ENCODE measurements at regions not wholly inside any gene's neighbourhood (a gene's known extent, or its start where the extent isn't known, plus 50 kb on each side); places are given as distances from the start of the nearest gene placed in this dataset.

DNA sequence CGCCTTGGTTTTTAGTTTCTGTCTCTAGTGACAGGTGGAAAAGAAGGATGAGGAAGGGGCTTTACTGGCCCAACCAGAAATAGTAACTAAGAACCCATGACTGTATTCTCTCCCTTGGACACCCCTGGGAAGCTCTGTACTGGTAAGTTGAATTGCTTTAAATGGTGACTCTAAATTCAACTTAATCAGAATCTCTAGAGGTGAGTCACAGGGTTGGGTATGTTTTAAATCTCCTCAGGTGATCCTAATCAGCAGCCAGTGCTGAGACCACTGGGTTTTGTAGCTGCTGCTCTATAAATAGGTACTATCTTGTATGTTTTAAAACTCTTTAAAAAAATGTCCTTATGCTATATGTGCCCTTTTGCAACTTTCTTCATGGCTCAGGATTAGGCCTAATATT lies 314.0 kb upstream of the ECI2 start:
- Histone ChIP-seq H3K27ac (ENCODE audit: low read length) (no peak overlapping the region), H2AFZ (ENCODE audit: low read length) (no peak overlapping the region), H3K9ac (ENCODE audit: low read length) (no peak overlapping the region), H3K79me2 (ENCODE audit: low read length) (no peaks in the 10 kb centered on the region), H3K4me3 (ENCODE audit: low read length) (no peak overlapping the region), H3K4me2 (ENCODE audit: low read depth, low read length, poor library complexity, severe bottlenecking) (no peak overlapping the region), H3K27me3 (ENCODE audit: low read length) (no peaks in the 10 kb centered on the region), H3K36me3 (ENCODE audit: insufficient read depth, low read length) (no peaks in the 10 kb centered on the region), H3K9me2 (replicated peaks; ENCODE audit: insufficient read depth, low read length) (no peaks in the 10 kb centered on the region), H4K20me1 (ENCODE audit: insufficient read depth, low read depth, low read length) (no peaks in the 10 kb centered on the region), H3K9me3 (ENCODE audit: low read length) (no peaks in the 10 kb centered on the region), H3K4me1 (ENCODE audit: low read length) (no peaks in the 10 kb centered on the region)
- DNase-seq, result no peak

DNA sequence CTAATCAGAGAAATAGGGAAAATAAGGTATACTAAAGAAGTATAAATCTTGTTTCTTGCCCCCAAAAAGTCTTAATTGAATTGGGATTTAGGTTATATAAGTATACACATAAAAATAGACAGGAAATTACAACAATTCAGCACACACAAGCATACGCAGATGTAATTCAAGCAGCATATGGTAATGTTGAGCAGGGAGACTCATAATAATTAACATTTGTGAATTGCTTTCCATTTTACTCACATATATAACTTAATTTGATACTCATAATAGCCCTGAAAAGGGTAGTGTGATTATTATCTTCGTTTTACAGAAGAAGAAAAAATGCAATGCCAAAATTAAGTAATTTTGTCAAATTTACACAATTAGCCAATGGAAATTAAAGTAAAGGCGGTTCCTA lies 313.5 kb upstream of the ECI2 start:
- Histone ChIP-seq H3K4me2 (ENCODE audit: low read depth, low read length, poor library complexity, severe bottlenecking) (no peak overlapping the region), H3K9me3 (ENCODE audit: low read length) (no peaks in the 10 kb centered on the region), H3K4me1 (ENCODE audit: low read length) (no peaks in the 10 kb centered on the region), H2AFZ (ENCODE audit: low read length) (no peak overlapping the region), H3K79me2 (ENCODE audit: low read length) (no peaks in the 10 kb centered on the region), H3K36me3 (ENCODE audit: insufficient read depth, low read length) (no peaks in the 10 kb centered on the region), H3K27me3 (ENCODE audit: low read length) (no peaks in the 10 kb centered on the region), H4K20me1 (ENCODE audit: insufficient read depth, low read depth, low read length) (no peaks in the 10 kb centered on the region), H3K27ac (ENCODE audit: low read length) (no peak overlapping the region), H3K9ac (ENCODE audit: low read length) (no peak overlapping the region), H3K9me2 (replicated peaks; ENCODE audit: insufficient read depth, low read length) (no peaks in the 10 kb centered on the region), H3K4me3 (ENCODE audit: low read length) (no peak overlapping the region)
- no peak for DNase-seq

DNA sequence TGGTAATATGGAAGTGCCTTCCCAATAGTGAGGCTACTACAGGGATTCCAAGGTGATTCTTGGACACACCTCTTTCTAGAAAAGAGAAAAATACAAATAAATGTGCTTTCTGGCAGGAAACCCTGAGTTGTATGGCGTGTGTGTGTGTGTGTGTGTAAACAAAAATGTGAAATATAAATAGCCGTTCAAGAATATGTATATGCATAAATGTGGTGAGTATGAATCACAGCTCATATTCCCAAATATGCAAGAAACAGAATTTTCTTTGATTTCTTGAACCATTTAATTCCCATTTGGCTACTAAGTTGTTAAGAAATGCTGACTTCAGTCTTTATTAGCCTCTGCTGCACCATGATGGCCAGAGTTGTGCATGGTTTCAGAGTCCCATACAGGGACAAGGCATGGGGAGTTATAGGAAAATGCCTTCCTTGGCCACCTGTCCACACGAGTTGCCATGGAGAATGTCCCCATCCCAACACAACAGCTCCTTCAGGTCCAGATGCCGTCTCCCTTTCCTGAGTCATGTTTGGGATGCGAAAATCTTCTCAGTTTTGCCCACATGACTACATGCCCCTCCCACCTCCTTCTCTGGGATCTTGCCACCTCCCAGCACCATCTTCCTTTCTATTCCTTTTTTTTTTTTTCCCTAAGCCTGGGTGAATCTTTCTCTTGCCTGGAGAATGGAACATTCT lies 312.4 kb upstream of the ECI2 start:
- Histone ChIP-seq H3K4me3 (ENCODE audit: low read length) (no peak overlapping the region), H3K4me2 (ENCODE audit: low read depth, low read length, poor library complexity, severe bottlenecking) (no peak overlapping the region), H3K9ac (ENCODE audit: low read length) (no peak overlapping the region), H2AFZ (ENCODE audit: low read length) (no peak overlapping the region), H3K27ac (ENCODE audit: low read length) (no peak overlapping the region), H3K79me2 (ENCODE audit: low read length) (no peaks in the 10 kb centered on the region), H3K27me3 (ENCODE audit: low read length) (no peaks in the 10 kb centered on the region), H3K36me3 (ENCODE audit: insufficient read depth, low read length) (no peaks in the 10 kb centered on the region), H4K20me1 (ENCODE audit: insufficient read depth, low read depth, low read length) (no peaks in the 10 kb centered on the region), H3K9me3 (ENCODE audit: low read length) (no peaks in the 10 kb centered on the region), H3K9me2 (replicated peaks; ENCODE audit: insufficient read depth, low read length) (no peaks in the 10 kb centered on the region), H3K4me1 (ENCODE audit: low read length) (no peaks in the 10 kb centered on the region)
- DNase-seq, result no peak

DNA sequence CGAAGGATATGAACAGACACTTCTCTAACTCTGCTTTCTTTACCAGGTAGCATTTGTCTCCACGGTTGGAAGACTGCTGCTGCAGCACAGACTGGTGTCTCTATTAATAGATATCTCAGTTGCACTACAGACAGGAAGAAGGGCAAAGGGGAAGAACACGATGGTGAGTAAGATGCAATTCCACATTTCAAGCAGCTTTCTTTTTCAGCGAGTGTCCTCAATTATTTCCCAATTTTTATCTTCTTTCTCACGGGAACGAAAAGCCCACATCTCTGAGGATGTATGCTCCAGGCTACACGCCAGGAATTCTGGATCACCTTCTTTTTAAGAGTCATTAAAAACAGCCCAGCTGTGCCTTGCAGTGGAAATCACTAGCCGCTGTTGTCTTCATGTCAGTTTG lies 311.6 kb upstream of the ECI2 start:
- no peak overlapping the region for H3K27ac ChIP-seq (ENCODE audit: low read length)
- H3K79me2 ChIP-seq (ENCODE audit: low read length), result no peaks in the 10 kb centered on the region
- H2AFZ ChIP-seq (ENCODE audit: low read length), result no peak overlapping the region
- H3K4me3 ChIP-seq (ENCODE audit: low read length), result no peak overlapping the region
- H3K36me3 ChIP-seq (ENCODE audit: insufficient read depth, low read length), result no peaks in the 10 kb centered on the region
- no peaks in the 10 kb centered on the region for H3K9me2 ChIP-seq (replicated peaks; ENCODE audit: insufficient read depth, low read length)
- no peak overlapping the region for H3K9ac ChIP-seq (ENCODE audit: low read length)
- no peaks in the 10 kb centered on the region for H3K9me3 ChIP-seq (ENCODE audit: low read length)
- no peaks in the 10 kb centered on the region for H3K4me1 ChIP-seq (ENCODE audit: low read length)
- no peaks in the 10 kb centered on the region for H3K27me3 ChIP-seq (ENCODE audit: low read length)
- no peak overlapping the region for H3K4me2 ChIP-seq (ENCODE audit: low read depth, low read length, poor library complexity, severe bottlenecking)
- no peaks in the 10 kb centered on the region for H4K20me1 ChIP-seq (ENCODE audit: insufficient read depth, low read depth, low read length)
- no peak for DNase-seq

- no peaks in the 10 kb centered on the region for H3K4me1 ChIP-seq (ENCODE audit: low read length)
- no peak overlapping the region for H2AFZ ChIP-seq (ENCODE audit: low read length)
- H3K79me2 ChIP-seq (ENCODE audit: low read length), result no peaks in the 10 kb centered on the region
- 0 out of 2 replicates have a peak, but pooled peaks cover 2% of the 10 kb centered on the region for H3K27me3 ChIP-seq (ENCODE audit: low read length)
- no peaks in the 10 kb centered on the region for H4K20me1 ChIP-seq (ENCODE audit: insufficient read depth, low read depth, low read length)
- no peaks in the 10 kb centered on the region for H3K9me2 ChIP-seq (replicated peaks; ENCODE audit: insufficient read depth, low read length)
- H3K4me3 ChIP-seq (ENCODE audit: low read length), result no peak overlapping the region
- no peak overlapping the region for H3K4me2 ChIP-seq (ENCODE audit: low read depth, low read length, poor library complexity, severe bottlenecking)
- no peaks in the 10 kb centered on the region for H3K9me3 ChIP-seq (ENCODE audit: low read length)
- no peak overlapping the region for H3K9ac ChIP-seq (ENCODE audit: low read length)
- no peaks in the 10 kb centered on the region for H3K36me3 ChIP-seq (ENCODE audit: insufficient read depth, low read length)
- no peak for DNase-seq
- H3K27ac ChIP-seq (ENCODE audit: low read length), result no peak overlapping the region
Measured at GRCh38 chr6:4441981-4442434, 306.6 kb upstream of the ECI2 start.

DNA sequence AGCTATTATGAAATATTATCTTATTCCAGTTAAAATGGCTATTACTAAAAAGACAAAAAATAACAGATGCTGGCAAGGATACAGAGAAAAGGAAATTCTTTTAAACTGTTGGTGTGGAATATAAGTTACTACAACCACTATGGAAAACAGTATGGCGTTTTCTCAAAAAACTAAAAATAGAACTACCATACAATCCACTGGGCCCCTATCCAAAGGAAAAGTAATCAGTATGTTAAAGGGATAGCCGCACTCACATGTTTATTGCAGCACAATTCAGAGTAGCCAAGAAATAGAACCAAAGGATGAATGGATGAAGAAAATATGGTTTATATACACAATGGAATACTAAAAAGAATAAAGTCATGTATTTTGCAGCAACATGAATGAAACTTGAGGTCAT lies 303.8 kb upstream of the ECI2 start:
- Histone ChIP-seq H3K9ac (ENCODE audit: low read length) (no peak overlapping the region), H3K79me2 (ENCODE audit: low read length) (no peaks in the 10 kb centered on the region), H2AFZ (ENCODE audit: low read length) (no peak overlapping the region), H4K20me1 (ENCODE audit: insufficient read depth, low read depth, low read length) (no peaks in the 10 kb centered on the region), H3K9me3 (ENCODE audit: low read length) (no peaks in the 10 kb centered on the region), H3K36me3 (ENCODE audit: insufficient read depth, low read length) (no peaks in the 10 kb centered on the region), H3K27me3 (ENCODE audit: low read length) (0 out of 2 replicates have a peak, but pooled peaks cover 2% of the 10 kb centered on the region), H3K4me1 (ENCODE audit: low read length) (no peaks in the 10 kb centered on the region), H3K4me2 (ENCODE audit: low read depth, low read length, poor library complexity, severe bottlenecking) (no peak overlapping the region), H3K4me3 (ENCODE audit: low read length) (no peak overlapping the region), H3K9me2 (replicated peaks; ENCODE audit: insufficient read depth, low read length) (no peaks in the 10 kb centered on the region), H3K27ac (ENCODE audit: low read length) (no peak overlapping the region)
- DNase-seq, result no peak

- Histone ChIP-seq H3K27ac (ENCODE audit: low read length) (no peak overlapping the region), H2AFZ (ENCODE audit: low read length) (no peak overlapping the region), H3K79me2 (ENCODE audit: low read length) (no peaks in the 10 kb centered on the region), H3K9me3 (ENCODE audit: low read length) (no peaks in the 10 kb centered on the region), H3K4me1 (ENCODE audit: low read length) (no peaks in the 10 kb centered on the region), H3K27me3 (ENCODE audit: low read length) (0 out of 2 replicates have a peak, but pooled peaks cover 2% of the 10 kb centered on the region), H3K4me2 (ENCODE audit: low read depth, low read length, poor library complexity, severe bottlenecking) (no peak overlapping the region), H3K36me3 (ENCODE audit: insufficient read depth, low read length) (no peaks in the 10 kb centered on the region), H4K20me1 (ENCODE audit: insufficient read depth, low read depth, low read length) (no peaks in the 10 kb centered on the region), H3K4me3 (ENCODE audit: low read length) (no peak overlapping the region), H3K9me2 (replicated peaks; ENCODE audit: insufficient read depth, low read length) (no peaks in the 10 kb centered on the region), H3K9ac (ENCODE audit: low read length) (no peak overlapping the region)
- no peak for DNase-seq
Measured at GRCh38 chr6:4437342-4437741, 302.0 kb upstream of the ECI2 start.

DNA sequence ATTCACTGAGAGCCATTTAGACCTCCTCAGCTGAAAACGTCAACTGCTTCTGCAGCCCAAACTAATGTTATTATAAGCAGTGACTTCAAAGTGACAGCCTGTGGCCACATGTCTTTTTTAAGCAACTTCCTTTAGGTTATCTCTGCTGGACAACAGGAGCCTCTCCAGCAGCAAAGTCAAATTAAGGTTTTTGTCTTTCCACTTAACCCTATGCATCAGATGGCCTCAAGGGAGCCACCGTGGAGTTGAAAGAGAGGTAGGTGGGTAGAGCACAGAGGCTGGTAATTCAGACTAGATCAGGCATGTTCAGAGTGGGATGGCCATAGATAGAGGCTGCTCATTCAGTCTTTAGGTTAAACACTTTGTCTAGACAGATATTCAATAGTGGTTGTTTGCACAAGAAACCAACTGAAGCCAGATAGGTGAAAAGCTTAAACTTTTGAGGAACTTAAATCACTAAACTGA lies 300.6 kb upstream of the ECI2 start:
- H3K4me2 ChIP-seq (ENCODE audit: low read depth, low read length, poor library complexity, severe bottlenecking), result no peak overlapping the region

More for the DNA sequence above, 300.6 kb upstream of the ECI2 start:
- no peaks in the 10 kb centered on the region for H3K9me3 ChIP-seq (ENCODE audit: low read length)
- no peak for DNase-seq
- H3K27me3 ChIP-seq (ENCODE audit: low read length), result 0 out of 2 replicates have a peak, but pooled peaks cover 2% of the 10 kb centered on the region
- H3K9me2 ChIP-seq (replicated peaks; ENCODE audit: insufficient read depth, low read length), result no peaks in the 10 kb centered on the region
- no peaks in the 10 kb centered on the region for H3K36me3 ChIP-seq (ENCODE audit: insufficient read depth, low read length)
- no peak overlapping the region for H3K27ac ChIP-seq (ENCODE audit: low read length)
- no peak overlapping the region for H3K4me3 ChIP-seq (ENCODE audit: low read length)
- no peaks in the 10 kb centered on the region for H3K4me1 ChIP-seq (ENCODE audit: low read length)
- H3K9ac ChIP-seq (ENCODE audit: low read length), result no peak overlapping the region
- no peak overlapping the region for H2AFZ ChIP-seq (ENCODE audit: low read length)
- H4K20me1 ChIP-seq (ENCODE audit: insufficient read depth, low read depth, low read length), result no peaks in the 10 kb centered on the region
- no peaks in the 10 kb centered on the region for H3K79me2 ChIP-seq (ENCODE audit: low read length)
